ENCODE measurements at regions not wholly inside any gene's neighbourhood (a gene's known extent, or its start where the extent isn't known, plus 50 kb on each side); places are given as distances from the start of the nearest gene placed in this dataset.

GRCh38 chr10:10624567-10624962 is 393.1 kb upstream of the CELF2 start:
- DNase-seq (ENCODE audit: low read depth): no peak

- no peak for DNase-seq (ENCODE audit: low read depth)
Measured at GRCh38 chr10:10625491-10625890, 392.2 kb upstream of the CELF2 start.

GRCh38 chr10:10626734-10627133 is 390.9 kb upstream of the CELF2 start:
- DNase-seq (ENCODE audit: low read depth): no peak

DNA sequence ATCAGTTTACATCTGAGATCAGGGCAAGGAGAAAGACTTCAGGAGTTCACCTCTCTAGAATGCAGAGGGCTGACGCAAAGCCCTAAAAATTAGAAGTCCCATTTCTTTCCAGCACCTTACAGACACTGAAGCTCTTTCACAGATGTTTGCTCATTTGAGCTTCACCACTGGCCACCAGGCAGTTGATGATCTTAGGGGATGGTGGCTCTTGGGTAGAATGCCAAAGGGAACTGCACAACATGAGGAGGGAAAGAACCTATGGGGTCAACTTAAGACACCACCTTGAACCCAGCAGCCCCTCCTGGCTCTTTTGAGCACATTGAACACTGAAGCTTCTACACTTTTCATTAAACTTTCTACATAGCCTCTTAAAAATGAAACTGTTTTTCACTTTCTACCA is 390.3 kb upstream of the CELF2 start:
- DNase-seq (ENCODE audit: low read depth): no peak

DNA sequence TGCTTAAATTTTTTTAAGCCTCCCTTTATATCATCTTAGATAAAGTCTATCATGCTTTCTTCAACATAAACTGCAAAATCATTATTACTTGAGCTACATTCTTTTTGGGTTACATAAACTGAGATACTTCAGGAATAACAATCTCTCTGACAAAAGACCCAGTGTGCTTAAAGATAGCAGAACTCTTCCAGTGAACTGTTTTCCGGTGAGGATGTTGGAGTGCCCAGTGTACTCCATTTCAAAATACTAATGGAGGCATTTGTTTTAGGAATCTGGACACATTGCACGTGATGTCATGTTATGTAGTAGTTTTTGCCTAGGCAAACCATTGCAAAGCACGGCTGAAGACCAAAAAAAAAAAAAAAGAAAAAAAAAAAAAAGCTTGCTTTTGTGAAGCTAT is 388.2 kb upstream of the CELF2 start:
- no peak for DNase-seq (ENCODE audit: low read depth)

DNA sequence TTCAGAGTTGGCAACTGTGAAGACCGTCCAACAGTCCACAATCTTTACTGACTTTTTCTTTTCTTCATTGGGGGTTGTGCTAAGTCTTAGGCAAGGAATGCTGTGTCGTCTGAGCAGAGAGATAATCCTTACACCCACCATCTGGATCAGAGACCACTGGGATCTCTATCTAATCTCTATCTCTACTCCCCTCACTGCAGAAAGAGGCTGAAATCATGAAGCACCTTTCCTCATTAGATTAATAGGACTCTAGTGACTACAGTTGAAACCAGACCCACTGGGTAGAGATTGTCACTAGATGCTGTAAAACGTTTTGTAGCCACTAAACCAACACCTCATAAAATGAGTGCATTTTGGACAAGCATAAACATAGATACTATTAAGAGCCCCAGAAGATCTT is 387.4 kb upstream of the CELF2 start:
- DNase-seq (ENCODE audit: low read depth): no peak

DNA sequence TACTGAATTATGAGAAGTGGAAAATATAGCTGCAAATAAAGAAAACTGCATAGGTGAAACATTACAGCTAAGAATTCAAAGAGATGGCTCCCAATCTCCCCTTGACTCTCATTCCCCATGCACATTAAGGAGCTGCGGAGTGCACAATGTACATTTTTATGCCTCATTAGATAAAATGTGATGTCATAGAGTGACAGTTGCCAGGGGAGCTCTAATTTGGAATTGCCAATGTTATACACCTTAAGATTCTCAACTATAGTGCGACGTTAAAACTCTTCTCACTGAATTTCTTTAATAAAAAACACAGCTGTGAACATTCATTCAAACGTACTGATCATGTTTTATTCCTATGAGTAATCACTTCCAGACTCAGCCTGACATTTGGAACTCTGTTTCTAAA is 386.9 kb upstream of the CELF2 start:
- no peak for DNase-seq (ENCODE audit: low read depth)

- DNase-seq (ENCODE audit: low read depth): no peak
Measured at GRCh38 chr10:10642189-10642588, 375.5 kb upstream of the CELF2 start.

- DNase-seq (ENCODE audit: low read depth): no peak
Measured at GRCh38 chr10:10642751-10643150, 374.9 kb upstream of the CELF2 start.

DNA sequence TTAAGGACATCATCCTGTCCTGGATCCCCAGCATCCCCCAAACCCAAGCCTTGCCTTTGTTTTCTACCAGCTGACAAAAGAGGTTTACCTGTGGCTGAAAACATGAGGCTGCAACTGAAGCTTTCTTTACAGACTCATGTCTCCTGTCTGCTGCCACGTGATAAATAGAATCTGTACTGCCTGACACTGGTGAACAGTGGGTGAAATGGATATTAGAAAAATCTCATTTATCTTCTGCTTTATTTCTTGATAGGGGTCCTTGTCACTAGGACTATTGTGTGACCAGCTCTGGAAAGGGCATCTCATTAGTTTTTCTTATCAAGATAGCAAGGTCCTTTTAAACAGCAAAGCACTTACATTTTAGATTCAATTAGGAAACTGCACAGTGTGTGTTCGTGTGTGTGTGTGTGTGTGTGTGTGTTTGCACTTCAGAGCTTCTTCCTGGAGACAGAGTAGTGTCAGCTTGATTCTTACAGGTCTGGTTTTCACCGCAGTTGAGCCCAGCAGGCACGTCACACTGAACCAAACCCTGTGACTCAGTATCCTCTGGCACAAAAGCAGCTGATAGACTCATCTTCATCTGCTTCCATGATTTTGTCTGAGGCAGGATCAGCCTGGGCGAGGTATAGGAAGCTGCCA is 373.5 kb upstream of the CELF2 start:
- no peak for DNase-seq (ENCODE audit: low read depth)

DNA sequence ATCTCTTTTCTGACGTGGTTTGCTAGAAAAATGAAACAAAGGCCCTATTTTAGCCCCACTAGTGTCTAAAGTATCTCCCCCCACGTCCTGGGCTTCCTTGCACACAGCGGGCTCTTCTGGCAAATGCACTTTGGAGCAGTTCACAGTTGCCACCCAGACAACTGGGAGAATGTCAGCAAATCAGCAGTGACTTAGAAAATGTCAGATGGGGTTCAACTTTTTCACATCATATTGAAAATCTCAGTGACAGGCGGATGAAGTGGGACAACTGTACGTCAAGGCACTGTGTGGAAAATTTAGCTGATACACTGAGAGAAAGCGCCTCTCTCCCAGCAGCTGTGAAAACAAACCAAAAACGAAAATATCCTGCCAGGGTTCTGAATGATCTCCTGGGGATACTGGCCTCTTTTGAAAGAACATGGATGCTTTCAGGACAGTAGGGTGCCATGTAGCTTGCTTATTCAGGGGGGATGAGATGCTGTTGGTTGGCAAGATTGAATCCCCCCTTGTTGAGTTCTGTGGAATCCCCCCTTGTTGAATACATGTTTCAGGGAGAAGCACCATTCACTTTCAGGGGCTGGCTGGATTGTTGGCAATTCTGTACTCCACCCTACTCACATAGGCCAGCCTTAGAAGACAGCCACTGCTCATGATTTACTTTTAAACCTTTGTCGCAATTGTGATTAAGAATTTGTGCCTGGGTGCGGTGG is 372.8 kb upstream of the CELF2 start:
- DNase-seq (ENCODE audit: low read depth): no peak

DNA sequence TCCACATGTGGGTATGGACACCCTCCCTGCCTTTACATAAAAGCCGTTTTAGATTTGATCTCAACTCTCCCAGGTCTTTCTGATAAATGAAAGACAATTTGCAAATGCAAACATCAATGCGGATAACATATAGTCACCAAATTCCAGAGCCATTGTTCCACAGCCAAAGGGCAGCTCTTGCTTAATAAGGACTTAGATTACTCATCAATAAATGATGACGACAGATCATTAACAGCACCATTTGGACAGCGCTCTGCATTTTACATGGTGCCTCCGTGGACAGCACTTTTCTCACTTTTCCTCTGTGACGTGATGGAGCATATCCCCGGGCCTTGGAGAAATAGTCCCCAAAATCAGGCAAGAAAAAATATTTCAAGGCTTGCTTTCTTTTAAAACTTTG is 370.3 kb upstream of the CELF2 start:
- DNase-seq (ENCODE audit: low read depth): no peak

GRCh38 chr10:10657139-10657760 is 360.4 kb upstream of the CELF2 start:
- no peak for DNase-seq (ENCODE audit: low read depth)

DNA sequence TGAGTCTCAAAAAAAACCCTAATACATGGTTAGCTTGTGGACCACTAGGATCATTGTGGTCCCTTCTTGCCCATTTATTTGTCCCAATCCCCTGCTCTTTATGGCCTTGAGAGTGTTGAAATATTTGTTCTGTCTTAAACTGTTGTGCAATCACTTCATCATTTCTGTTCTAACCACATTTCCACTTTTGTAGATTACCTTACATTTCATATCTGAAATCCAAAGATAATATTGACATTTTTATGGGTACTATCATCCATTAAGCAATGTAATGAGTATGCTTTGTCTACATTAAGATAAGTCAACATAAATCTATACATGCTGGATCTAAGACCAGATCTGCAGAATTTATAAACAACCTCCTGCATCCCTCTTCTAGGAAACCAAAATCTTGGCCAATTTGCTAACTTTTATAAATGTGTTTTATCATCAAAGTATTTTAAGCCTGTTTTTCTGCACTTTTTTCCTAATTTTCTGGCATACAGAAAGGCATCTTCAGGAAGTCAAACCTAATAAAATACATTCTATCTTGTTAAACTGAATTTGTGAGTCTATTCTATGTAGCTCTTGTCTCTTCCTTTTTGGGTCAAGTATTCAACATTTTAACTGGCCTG is 359.4 kb upstream of the CELF2 start:
- no peak for DNase-seq (ENCODE audit: low read depth)

GRCh38 chr10:10660054-10660453 is 357.6 kb upstream of the CELF2 start:
- no peak for DNase-seq (ENCODE audit: low read depth)

DNA sequence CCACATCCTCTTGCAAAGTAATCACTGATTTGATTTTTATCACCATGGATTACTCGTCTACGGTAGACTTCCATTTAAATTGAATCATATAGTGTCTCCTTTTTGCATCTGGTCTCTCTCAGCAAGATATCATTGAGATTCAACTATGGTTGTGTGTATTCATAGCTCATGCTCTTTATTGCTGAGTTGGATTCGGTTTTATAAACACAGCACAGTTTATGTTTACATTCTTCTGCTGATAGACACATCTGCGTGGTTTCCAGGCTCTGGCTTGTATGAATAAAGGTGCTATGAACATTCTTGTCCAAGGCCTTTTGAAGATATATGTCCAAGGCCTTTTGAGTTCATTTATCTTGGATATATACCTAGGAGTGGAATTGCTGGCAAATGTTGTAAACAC is 356.5 kb upstream of the CELF2 start:
- no peak for DNase-seq (ENCODE audit: low read depth)

DNA sequence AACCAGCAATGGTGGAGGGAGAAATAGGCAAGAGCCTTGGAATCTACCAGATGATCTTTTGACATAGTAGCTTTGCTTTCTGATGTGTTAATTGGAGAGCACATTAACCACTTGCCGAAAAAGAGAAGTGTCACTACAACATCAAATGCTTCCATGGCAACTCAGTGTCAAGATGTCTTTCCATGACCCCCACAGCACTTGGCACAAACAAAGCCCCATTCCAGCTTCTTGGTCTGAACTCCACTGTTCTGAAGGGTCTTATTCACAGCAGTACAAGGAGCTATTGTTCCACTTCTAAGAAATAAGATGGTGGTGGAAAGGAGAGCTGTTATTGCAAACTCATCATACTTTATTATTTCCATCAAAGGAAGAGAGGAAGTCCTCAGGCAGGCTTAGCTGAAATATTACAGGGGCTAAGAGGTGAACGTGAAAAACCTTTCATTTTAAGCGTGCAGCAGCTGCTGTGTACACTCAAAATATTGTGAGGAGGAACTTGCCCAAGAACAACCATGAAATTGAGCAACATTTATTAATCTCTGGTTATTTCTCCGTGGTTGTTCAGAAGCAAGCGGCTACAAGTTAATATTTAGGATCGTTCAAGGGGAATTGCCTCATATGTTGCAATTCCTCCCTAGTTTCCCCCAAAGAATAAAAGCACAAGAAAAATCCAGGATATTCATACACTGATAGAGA is 354.8 kb upstream of the CELF2 start:
- no peak for DNase-seq (ENCODE audit: low read depth)

DNA sequence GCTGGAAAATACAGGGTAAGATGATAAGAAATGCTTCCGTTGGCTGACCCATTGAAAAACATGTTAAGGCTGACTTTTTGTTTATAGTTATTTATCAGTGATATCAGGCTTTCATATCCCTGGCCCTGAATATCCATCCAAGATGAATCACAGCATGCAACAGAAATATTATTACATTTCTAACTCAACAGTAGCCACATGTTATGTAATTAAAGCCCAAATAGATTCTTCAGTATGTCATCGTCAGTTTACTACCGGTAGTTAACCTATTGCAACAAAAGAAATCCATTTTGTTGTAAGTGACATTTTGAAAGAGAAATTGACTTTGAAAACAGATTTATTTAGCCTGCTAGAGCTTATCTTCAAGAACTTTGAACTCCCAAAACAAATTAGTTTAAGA is 354.1 kb upstream of the CELF2 start:
- DNase-seq (ENCODE audit: low read depth): no peak

DNA sequence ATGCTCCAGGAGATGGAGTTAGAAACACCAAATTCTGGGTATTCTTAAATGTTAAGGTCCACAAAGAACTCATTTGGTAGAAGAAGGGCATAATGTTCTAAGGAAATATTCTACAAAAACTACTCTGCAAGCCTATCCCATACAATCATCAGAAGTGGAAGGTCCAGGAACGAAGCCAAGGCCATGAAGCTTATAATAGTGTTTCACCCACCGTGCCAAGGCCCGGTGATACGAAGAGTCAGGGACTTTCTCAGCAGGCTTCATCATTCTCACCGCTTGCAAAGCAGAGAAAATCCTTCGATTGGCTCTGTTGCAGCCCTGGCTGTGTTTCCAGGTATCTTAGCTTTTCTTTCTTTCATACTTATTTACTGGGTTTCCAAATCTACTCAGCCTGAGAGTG is 351.9 kb upstream of the CELF2 start:
- DNase-seq (ENCODE audit: low read depth): no peak

- DNase-seq (ENCODE audit: low read depth): no peak
Measured at GRCh38 chr10:10667466-10667865, 350.2 kb upstream of the CELF2 start.

- DNase-seq (ENCODE audit: low read depth): no peak
Measured at GRCh38 chr10:10676972-10677371, 340.7 kb upstream of the CELF2 start.

DNA sequence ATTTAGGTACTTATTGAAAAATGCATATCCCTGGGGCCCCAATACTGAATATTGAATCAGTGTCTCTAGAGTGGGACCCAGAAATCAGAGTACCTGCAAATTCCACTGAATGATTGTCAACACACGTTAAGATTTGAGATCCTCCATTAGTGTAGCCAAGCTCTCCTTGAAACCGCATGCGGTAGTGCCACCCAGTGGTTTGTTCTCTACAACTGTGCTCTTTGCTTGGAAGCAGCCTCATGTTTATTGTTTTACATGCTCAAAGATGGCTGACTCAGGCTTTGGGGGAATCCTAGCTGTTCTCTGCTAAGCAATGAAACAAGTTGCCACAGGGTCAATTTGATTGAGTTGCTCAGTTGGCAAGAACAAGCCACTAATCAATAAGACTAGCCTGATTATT is 340.2 kb upstream of the CELF2 start:
- DNase-seq (ENCODE audit: low read depth): no peak
